ENCODE measurements at regions not wholly inside any gene's neighbourhood (a gene's known extent, or its start where the extent isn't known, plus 50 kb on each side); places are given as distances from the start of the nearest gene placed in this dataset.

DNA sequence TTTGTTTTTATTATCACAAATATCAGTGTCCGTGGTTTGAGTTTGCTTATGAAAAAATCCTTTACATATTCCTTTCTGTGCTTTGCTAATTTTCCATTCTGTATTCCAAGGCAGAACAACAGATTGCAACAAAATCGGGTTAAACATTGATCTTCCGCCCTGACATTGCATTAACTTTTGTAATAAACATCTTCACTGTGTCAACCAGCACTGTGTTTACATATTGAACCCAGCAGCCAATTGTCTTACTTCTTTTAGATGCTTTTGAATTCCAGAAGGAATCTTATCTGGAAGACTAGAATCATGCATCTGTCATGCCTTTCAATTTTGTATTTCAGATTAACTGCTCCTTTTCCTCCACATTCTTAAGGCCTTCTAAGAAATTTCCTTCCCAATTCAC lies 147.8 kb upstream of the CXXC4 start:
- TF ChIP-seq, protein P1, sequence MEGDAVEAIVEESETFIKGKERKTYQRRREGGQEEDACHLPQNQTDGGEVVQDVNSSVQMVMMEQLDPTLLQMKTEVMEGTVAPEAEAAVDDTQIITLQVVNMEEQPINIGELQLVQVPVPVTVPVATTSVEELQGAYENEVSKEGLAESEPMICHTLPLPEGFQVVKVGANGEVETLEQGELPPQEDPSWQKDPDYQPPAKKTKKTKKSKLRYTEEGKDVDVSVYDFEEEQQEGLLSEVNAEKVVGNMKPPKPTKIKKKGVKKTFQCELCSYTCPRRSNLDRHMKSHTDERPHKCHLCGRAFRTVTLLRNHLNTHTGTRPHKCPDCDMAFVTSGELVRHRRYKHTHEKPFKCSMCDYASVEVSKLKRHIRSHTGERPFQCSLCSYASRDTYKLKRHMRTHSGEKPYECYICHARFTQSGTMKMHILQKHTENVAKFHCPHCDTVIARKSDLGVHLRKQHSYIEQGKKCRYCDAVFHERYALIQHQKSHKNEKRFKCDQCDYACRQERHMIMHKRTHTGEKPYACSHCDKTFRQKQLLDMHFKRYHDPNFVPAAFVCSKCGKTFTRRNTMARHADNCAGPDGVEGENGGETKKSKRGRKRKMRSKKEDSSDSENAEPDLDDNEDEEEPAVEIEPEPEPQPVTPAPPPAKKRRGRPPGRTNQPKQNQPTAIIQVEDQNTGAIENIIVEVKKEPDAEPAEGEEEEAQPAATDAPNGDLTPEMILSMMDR (IDR thresholded peaks at IDR 0.05; ENCODE audit: extremely low read depth in 1 of 2, insufficient read depth in 1 of 2, low read depth in 1 of 2, low read length in 2 of 2) = no peak
- TF ChIP-seq EZH2 (IDR thresholded peaks at IDR 0.05; ENCODE audit: borderline replicate concordance, low read depth, low read length, severe bottlenecking) (no peak), FOS (IDR thresholded peaks at IDR 0.05; ENCODE audit: borderline replicate concordance, insufficient read depth, low read length) (no peak), JUN (IDR thresholded peaks at IDR 0.05; ENCODE audit: borderline replicate concordance, insufficient read depth, insufficient read length, low read depth) (no peak), POLR2A (IDR thresholded peaks at IDR 0.05; ENCODE audit: low read depth, low read length) (no peak)

Measured in endothelial cell of umbilical vein (primary cell).